Endometrial microvascular endothelial cells (primary cell): ENCODE measurements at regions not wholly inside any gene's neighbourhood (a gene's known extent, or its start where the extent isn't known, plus 50 kb on each side); places are given as distances from the start of the nearest gene placed in this dataset.
"Not testable (repeated sequence)": the region's sequence is repeated elsewhere in the genome, so short reads cannot be mapped to it uniquely, and the experiment has no call there.

Source experiments
- in situ Hi-C: cut with HindIII; loops from 2 replicates; pipeline ENCODE4 v1.10.0; 2017; ENCODE audit warnings: low sequenced_read_pairs, low pct_unique_long_range_greater_than_20kb; ENCODE audit errors: inconsistent ontology term

DNA sequence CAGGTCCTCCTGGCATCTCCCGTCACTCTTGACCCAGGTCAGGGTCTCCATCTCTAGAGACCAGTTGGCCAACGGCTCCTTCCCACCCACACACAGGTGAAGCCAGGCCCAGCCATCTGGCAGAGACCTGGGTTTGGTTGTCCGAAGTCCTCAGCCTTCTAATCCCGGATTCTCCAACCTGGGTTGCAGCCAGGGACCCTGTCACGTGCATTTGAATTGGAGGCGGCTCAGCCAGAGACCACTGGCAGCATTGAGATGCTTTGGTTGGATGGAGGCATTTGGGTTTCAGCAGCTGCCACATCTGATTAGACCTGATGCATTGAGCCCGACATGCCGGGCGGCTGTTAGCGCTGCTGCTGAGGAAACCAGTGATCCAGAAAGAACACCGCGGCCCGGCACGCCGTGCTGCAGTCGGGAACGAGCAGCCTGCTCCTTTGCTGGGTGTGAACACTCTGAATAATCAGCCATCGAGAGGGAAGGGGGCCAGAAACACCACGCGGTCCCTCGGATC, 163.2 kb downstream of the BRD1 start:
- in situ Hi-C loops, result no loop called here

DNA sequence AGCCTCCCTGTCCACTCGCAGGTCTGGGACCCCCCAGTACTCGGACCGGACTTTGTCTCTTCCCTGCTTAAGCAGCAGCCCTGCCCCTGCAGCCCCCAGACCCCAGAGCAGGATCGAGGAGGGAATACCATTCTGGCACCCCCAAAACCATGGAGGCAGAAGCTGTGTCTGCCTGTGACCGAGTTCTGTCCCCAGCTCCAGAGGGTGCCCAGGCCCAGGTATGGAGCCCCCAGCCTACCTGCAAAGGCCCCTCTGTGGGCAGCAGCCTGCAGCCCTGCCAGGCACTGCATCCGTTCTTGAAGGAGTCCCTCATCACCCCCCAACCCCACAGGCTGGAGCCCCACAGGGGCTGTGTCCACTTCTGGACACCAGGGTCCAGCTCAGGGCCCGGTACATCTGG, 163.8 kb downstream of the BRD1 start:
- in situ Hi-C loops, result no loop called here

DNA sequence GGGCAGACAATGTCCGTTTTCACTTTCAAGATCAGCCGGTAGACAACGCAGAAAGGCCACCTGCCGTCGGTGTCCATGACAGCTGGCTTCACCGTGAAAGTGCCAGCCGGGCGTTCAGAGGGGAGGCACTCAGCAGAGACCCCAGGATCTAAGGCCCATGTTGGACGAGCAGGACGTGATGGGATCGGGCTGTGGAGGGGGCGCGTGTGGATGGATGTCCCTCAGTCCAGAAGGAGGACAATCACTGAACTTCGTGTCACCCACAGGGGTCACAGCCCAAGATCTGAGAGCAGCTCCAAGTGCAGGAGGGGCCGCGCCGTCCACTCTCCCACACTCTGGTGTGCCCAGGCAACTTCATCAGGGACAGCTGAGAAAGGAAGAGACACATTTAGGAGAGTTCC, 164.4 kb downstream of the BRD1 start:
- in situ Hi-C loops, result no loop called here

DNA sequence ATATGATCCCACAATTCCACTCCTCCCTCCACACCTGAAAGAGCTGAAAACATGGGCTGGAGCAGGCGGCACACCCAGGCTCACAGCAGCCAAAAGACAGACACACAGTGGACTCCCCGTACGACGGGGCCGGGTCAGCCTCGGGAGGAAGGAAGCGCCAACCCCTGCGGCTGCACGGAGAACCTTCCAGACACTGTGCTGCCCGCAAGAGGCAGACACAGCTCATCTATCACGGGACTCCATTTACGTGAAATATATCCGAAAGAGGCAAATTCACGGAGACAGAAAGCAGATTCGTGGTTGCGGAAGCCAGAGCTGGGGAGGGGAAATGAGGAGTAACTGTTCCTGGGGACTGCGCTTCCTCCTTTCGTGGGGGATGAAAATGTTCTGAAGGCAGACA, 165.0 kb downstream of the BRD1 start:
- in situ Hi-C loops, result no loop called here

DNA sequence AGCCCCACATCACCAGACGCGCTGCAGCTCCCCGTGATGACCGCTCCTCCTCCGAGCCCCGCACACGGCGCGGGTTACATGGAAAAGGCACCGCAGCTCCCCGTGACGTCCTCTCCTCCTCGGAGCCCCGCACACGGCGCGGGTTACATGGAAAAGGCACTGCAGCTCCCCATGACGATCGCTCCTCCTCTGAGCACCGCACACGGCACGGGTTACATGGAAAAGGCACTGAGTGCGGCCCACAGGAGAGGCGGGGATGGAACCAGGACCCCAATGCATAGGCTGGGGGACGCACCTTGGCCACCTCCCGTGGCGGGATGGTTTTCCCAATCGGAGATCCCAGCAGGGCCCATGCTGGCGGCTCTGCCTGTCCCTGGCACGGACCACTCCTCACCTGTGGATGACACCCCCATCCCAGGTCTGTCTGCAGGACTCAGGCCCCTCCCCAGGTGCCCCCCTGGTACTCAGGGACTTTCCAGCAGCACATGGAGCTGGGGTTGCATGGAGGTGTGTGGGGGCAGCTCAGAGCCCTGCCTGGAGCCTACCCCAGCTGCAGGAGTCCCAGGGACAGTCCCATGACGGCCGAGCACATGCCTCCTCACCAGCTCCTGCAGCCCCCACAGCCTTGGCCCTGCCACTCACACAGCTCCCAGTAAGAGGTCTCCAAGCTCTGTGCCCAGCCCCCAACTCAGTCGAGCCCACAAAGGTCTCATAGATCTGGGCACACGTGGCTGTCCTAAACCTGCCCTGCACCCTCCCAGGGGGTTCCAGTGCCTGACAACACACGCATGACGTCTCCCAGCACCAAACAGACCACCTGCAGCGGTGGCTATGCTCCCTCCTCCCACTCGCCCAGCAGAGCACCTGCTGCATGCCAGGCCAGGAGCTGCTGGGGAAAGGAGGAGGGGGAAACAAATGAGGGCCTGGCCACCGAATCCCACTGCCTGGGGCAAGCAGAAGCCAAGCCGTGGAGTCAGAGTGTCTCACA, 166.6 kb downstream of the BRD1 start:
- in situ Hi-C loops, result no loop called here

DNA sequence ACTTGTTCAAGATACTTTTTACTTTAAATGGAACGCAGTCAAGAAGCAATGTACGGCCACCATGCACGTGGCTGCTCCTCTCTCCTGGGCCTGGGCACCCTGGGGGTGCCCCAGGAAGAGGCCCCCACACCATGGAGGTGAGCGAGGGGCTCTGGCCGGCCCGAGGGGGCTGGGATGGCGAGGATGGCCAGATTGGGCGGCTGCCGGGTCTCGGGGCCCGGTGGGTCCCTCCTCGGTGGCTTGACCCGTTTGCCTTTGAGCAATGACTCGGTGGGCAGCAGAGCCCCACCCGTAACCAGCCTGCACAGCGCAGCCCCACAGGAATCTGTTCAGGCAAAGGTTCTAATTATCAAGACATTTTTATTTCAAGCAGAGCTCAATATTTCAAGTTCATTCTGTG, 167.4 kb downstream of the BRD1 start:
- in situ Hi-C loops, result no loop called here

DNA sequence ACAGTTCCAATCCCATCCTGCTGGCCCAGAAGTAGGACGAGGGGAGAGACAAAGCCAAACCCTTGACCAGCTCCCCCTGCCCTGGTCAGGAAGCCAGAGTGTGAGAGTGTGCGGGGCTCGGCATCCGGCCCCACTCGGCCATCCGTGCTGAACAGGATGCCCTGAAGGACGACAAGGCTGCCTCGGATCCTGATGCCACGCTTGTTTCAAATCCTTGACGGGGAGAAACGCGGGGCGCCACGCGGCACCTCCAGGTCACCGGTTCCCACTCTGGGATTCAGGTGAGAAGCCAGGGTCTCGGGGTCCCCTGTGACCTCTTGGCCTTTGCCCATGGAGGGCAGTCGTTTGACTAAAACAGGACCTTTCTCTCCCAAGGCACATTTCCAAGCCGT, 167.8 kb downstream of the BRD1 start:
- in situ Hi-C loops, result no loop called here

DNA sequence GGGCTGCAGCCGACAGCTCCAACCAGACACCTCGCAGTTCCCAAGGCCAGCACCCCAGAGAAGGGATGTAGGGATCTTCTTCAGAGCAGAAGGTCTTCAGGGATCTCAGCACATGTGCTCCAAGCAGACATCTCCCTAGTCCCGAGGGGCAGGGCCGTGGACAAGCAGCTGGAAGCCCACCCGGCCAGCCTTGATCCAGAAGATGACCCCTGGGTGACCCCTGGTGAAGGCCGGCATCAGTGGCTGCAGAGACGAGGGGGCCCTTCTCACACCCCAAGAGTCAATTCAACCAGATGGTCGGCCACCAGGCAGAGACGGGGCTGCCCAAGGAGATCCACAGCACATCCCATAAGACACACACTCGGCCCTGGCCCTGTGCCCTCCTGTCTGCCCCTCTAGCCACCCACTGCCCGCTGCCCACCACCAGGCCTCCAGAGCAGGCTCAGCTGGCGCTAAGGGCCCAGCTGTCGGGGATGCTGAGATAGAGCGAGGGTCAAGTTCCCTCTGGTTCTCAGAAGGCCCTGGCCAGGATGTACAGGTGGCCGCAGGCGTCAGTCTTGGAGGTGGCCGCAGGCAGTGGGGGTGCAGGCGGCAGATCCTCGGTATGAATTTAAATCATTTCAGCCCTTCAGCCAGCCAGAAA, 168.3 kb downstream of the BRD1 start:
- in situ Hi-C loops, result no loop called here

DNA sequence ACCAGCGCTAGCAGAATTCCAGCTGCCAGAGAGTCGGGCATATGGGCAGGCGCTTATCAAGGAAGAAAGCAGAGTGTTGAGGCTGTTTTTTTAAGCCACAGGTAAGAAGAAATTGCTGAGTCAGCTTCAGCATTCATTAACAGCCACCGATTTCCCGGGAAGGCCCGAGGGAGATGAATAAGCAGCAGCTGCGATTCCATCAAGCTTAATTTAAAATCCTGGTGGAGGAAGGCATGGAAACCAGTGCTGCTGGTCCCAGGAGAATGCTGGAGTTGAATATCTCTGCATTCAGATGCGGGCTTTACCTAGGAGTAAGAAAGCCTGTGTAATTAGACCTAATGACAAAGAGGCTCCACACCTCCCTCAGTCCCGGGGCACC, 168.8 kb downstream of the BRD1 start:
- in situ Hi-C loops, result no loop called here

DNA sequence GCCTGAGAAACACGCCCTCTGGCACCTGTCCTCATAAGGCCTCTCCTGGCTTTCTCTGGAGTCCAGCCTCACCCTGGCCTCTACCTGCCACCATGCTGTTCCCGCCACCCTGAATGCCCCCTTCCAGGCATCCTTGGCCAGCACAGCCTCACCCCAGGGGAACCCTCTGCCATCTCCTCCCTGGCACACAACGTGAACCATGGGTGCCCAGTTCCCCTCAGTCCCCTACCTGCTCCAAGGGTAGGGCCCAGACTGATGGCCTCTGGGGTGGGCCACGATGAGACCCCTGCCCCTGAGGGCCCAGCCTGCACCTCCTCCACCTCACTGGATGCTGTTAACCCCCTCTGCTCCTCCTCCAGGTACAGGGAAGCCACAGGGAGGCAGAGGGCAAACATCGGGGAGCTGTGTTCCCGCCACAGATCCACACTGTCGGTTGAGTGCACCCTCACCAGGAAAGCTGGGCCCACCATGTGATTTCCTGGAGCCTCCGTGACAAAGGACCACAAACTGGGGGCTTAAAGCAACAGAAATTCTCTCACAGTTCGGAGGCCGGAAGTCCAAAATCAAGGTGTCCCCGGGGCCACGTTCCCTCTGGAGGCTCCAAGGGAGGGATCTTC, 169.6 kb downstream of the BRD1 start:
- in situ Hi-C loops, result no loop called here

DNA sequence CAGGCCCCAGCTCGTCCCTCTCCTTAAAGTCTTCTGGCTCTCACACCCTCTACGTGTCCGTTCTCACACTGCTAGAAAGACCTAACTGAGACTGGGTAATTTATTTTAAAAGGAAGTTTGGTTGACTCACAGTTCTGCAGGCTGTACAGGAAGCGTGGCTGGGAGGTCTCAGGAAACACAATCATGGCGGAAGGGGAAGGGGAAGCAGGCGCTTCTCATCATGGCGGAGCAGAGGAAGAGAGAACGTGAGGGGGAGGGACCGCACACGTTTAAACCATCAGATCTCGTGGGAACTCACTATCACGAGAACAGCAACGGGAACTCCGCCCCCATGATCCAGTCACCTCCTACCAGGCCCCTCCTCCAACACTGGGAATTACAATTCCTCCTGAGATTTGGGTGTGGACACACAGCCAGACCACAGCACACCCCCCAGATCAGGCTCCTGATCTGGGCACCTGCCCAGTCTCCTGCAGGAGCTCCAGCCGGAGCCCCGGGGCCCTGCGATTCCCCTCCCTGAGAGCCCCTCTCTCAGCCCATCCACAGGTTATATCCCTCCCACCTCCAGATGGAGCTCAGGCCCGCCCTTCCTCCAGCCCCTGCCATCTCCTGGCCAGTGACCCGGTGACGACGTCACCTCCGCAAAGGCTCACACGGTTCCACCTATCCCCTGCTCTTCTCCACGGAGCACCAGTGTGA, 170.2 kb downstream of the BRD1 start:
- in situ Hi-C loops, result no loop called here

DNA sequence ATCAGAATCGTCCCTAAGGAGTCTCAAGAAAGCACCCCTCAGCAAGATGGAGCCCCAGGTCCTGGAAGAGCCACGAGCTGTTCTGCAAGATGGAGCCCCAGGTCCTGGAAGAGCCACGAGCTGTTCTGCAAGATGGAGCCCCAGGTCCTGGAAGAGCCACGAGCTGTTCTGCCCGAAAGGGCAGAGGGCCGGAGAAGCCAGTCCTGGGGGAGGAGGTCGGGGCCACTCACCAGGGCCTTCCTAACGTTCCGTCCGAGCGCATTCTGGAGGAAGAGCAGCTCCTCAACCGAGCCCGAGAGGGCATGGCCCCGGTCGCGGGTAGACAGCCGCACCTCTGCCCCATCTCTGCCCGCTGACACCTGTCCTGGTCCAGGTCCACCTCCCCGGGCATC, 170.8 kb downstream of the BRD1 start:
- in situ Hi-C loops, result not testable (repeated sequence)

DNA sequence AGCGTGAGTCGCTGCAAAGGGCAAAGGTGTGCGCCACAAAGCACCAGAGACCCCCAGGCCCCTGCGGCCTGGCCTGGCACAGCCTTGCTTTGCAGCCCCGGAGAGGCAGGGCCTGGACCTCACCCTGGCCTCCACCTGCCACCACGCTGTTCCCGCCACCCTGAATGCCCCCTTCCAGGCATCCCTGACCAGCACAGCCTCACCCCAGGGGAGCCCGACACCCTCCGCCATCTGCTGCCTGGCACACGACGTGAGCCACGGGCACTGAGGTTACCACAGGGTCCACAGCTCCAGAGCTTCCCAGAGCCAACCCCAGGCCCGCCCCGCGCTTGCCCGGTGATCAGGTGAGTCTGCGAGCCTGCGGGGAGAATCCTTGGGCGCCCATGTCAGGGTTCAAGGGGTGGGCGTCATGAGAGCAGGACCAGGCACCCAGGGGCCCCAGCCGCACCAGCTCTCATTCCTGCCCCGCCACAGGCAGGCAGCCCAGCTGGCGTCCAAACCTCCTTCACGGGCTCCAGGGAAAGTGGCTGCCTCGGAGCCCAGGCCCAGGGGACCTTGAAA, 171.3 kb downstream of the BRD1 start:
- in situ Hi-C loops, result no loop called here

DNA sequence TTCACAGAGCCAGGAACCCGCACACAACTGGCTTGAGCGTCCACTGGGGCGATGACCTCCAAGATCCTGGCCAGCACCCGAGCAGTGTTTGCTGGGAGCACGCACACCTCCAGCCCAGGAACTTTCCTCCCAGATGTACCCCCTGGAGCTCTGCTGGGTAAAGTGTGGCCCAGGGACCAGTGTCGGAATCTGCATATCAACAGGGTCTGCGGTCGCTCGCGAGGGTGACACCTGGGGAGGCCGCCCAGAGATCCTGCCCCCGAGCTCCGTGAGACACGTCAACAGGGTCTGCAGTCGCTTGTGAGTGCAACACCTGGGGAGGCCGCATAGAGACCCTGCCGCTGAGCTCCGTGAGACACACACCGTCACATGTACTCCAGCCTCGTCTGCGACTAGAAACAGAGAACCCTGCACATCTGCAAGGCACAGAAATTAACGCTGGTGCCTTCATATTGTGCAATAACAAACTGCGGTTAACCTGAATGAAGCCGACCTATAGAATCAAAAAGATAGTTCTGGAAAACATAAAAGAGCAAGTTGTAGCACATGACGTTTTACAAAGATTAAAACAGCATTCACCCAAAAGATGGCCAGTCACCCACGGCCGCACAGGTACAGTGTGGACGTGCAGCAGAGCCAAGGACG, 172.4 kb downstream of the BRD1 start:
- in situ Hi-C loops, result no loop called here

DNA sequence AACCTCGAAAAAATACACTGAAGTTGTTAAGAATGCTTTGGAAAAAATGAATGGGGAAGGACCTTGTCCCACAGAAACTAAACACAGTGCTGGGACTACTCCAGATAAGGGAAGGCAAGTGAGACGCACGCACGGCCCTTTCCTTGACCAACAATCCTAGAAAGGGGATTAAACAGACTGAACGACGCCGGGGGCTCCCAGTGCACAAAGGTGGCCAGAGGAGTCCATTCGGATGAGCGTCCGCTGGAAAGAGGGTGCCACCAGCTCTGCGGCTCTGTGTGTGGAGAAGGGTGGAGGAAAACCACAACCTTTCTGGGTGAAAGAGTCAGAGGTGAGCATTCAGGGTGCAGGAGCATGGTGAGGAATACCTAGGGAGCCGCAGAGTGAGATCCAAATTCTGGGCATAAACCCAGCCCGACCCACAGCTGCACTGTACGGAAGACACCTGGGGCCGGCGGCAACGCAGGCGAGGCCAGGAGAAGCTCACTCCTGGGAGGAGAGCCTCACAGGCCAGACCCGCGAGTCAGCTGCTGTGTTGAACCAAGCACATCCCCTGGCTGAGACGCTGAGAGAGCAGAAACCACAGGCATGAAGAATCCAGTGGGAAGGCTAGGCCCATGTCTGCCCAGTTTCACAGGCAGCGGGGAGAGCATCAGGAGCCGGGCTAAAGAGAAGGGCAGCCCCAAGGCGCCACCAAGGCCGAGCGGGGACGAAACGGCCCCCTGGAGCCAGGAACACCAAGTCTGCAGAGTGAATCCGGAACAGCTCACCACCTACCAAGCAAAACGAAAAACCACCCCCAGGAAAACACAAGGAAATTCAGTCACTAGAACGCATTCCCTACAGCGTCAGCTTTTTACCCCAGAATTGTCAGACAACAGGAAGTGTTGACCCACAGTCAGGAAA, 177.1 kb downstream of the BRD1 start:
- in situ Hi-C loops, result no loop called here

DNA sequence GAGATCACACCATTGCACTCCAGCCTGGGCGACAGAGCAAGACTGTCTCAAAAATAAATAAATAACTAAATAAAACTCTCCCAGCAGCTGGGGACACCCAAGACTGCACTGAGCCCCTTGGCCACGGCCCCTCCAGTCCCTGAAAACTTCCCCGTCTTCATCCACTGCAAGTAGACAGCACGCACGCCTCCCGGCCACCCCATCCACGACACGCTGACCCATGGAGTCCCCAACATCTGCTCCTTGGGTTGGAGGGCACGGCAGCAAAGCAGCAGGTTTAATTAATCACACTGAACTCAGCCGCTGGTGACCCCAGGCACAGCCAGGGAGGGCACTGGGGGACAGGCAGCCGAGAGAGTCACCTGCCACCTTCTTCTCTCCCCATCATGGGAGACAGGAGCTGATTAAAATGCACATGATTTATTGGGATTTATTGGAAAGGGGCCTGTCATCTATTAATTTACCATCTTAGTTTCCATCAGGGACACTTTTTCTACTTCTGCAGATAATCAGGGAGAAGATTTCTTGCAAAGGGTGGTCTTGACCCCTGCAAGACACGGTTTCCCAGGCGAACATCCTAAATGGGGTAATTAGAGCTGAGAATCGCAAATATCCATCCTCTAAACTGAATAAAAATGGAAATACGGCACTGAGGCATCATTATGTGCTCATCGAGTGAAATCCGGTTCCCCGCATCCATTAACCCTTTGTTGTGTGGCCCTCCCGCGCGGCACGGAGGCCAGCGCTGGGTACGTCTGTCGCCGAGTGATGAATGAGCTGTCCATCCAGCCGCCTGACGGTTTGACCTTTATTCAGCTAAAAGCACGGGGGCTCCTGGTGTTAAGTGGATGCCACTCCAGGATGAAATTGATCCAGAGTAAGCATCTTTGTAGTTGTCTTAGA, 178.3 kb downstream of the BRD1 start:
- in situ Hi-C loops, result no loop called here

DNA sequence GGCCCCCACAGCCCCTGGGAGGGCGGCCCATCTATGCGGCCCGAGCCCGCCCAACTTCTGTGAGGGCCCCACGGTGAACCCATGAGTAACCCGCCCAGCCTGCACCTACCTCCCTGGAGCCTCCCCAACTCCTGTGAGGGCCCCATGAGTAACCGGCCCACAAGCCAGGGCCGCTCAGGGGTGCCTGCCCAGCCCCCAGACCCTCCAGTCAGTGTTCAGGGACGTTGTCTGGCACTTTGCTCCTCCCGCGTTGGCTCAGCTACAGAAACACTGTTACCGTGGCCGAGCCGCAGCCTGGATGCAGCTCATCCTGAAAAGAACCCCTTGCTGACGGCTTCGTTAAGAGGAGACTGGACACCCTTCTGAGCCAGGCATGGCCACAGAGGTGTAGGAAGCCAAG, 179.6 kb downstream of the BRD1 start:
- in situ Hi-C loops, result no loop called here
